Limb (tissue), 2 donors: ENCODE measurements at regions not wholly inside any gene's neighbourhood (a gene's known extent, or its start where the extent isn't known, plus 50 kb on each side); places are given as distances from the start of the nearest gene placed in this dataset.

ENCODE experiments used
- DNase-seq, 2 donors: peaks; one replicate each; pipeline ENCODE4 v3.0.0-alpha.2; 2016; ENCODE audit errors: extremely low spot score in 2 of 2

DNA sequence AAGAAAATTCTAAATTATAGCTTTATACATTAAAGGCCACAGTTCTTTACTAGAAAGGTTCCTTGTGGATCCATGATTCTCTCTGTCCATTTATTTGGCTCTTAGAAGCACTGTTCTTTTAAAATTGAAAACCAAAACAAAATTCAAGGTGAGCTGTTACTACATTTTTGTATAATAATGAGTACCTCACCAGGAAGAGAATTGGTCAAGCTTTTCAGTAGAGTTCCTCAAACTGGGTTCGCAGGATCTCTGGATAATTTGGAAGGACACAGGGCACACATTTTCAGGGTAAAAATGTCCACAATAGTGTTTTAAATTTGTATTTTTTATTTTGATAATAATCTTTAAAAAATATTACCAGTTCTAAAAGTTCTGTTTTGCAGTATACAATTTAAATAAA, 93.0 kb downstream of the PPP1R3A start:
- no peak for DNase-seq

DNA sequence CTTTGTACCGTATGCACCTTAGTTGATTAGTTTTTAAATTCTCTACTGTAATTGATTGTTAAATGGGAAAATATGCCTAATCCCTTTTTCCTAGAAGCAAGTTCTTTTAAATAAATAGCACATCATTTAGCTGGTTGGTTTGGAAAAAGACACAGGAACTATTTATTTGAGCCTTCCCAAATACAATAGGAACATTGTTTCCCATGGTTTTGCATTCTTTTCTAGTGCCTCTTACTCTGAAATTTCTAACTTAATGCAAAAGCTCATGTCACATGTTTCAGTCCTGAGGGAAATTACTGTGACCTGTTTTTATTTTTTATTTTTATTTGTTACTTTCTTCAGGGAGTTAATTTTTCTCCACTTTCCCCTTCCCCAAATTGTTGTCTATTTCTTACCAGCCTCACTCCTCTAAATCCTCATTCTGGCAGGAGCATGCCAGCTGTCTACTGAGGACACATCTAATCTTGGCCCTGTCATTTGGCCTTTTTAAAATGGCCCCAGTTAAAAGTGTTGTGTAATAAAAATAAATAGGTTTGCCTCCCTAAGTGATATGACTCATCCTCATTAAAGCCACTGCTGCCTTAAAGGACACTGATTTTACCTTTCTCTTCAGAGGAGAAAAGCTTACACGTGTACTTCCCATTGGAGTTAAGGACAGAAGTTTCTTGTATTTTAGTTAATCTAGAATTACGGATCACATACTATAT, 94.5 kb downstream of the PPP1R3A start:
- no peak for DNase-seq

- no peak for DNase-seq
Observed at GRCh38 chr7:113819474-113819873, 99.3 kb downstream of the PPP1R3A start.

DNA sequence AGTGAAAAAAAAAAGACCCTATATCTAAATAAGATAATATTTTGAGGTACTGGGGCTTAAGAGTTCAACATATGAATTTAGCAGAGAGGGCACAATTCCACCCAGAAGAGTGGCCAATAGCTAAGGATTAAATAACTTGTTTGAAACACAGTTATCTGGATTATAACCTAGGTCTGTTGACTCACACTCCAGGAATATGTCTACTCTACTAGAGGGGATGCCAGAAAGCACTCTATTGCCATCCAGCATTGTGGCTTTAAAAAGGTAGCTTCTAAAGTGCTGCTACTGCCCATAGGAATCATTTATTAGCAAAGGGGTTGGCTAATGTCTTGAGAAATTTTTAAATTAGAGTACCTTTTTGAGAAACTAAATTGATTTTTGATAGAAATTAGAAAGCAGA, 102.2 kb downstream of the PPP1R3A start:
- DNase-seq = no peak

DNA sequence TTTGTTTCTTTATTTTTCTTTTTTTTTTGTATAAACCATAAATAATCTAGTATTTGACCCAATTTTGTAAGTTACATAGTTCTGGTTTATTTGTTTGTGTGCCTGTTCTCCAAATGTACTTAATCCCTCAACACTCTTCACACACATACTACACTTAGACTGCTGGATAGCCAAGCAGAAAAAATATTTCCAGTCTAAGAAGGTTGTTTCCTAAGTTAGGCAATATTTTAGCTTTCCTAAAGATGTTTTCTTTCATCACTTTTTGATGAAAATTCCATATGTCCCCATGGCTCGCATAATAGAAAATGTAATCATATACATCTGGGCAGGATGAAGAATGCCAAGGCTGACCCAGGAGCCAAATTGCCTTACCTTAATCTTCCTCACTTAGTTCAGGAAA, 105.3 kb downstream of the PPP1R3A start:
- DNase-seq = peak in 1 of 2 donors; percentile 66

GRCh38 chr7:113812591-113813255, 106.1 kb downstream of the PPP1R3A start:
- DNase-seq = no peak

DNA sequence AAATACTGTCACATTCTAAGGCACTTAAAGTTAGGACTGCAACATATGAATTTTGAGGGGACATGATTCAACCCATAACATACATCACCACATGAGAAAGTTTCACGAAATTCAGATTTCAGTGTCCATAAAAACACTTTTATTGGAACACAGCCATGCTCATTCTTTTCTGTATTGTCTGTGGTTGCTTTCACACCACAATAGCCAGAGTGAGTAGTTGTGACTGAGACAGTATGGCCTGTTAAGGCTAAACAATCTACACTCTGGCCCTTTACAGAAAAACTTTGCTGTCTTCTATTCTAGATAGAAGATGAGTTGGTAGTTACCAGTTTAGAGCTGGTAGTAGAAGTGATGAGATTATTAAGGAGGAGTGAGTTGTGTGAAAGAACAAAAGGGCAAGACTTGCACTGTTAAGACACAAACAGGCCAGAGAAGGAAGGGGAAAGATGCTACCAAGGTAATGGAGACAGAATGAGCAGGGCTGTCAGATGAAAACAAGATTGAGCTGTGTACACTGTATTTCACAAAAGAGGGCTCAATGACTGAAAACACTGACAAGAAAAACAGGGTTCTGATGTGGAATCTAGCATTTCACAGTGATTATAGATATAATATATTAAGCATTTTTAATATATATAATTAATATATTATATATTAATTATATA, 108.6 kb downstream of the PPP1R3A start:
- no peak for DNase-seq

- DNase-seq = no peak
Observed at GRCh38 chr7:113809581-113809980, 109.2 kb downstream of the PPP1R3A start.

DNA sequence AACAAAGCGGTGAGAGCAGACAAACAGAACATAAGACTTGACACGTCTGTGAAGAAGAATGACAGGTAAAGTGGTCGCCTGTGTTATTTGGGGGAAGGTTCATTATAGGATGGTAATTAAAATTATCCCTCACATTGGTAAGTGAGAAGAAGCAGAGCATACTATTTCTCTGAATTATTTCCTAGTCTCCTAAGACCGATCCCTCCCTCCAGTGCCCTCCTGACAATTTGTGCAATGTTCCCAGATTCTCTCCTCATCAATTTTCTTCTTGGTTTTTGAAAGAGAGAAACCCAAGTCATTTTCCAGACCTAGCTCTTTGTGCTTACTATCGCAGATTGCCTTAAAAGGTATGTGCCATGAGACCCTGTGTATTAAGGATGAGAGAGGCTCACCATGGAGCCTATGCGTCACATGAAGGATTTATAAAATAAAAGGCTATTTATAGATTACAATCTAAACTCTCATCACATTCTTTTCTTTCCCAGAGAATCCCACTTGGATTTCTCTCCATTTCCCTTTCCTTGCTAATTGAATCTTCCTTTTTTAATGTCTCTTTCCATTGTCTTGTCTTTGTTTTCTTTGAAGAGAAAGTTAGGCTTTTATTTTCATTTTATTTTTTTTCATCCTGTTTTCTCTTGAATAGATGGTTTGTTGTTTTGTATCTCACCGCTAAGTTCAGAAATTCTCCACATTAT, 112.0 kb downstream of the PPP1R3A start:
- DNase-seq = no peak

- DNase-seq = no peak
Observed at GRCh38 chr7:113805976-113806375, 112.8 kb downstream of the PPP1R3A start.

DNA sequence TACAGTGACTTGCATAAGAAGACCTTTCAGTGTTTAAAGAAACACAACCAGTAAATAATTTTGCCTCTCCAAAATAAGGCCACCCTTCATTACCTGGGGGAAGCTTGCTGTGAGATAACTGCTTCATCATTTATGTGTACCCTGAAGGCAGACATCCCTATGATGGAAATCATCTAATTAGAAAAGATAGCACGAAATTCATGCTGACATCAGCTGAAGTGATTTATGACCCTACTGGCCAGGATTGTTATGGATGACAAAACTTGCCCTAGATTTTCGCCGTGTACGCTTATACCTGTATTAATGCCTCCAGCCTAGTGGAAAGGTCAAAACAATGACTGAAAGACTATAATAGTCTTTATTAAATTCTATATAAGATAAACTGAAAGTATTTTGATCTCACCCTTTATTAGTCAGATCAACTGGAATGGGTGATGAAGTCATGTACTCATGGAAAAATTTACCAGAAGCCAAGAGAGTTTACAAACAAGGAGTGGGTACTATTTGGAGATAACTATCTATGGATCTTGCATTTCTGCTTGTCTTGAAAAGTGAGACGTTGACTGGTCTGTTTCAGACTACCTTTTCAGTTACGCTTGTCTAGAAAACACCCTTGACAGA, 114.2 kb downstream of the PPP1R3A start:
- no peak for DNase-seq

DNA sequence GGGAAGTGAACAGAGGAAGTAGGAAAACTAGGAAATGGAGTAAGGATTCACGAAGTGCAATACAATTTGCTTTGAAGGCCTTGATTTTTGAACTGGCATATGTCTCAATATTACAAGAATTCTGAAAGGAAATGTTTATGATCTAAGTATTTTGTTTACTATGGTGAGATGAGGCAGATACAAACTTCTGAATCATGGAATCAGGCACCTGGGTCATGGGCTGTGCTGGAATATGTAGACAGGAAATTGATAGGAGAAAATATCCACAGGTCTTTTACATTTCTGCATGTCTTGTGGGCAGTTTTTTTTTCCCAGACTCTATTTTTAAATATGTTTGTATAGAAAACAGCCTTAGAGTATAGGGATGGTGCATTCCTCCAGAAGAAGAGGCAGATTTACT, 117.1 kb downstream of the PPP1R3A start:
- DNase-seq = no peak

DNA sequence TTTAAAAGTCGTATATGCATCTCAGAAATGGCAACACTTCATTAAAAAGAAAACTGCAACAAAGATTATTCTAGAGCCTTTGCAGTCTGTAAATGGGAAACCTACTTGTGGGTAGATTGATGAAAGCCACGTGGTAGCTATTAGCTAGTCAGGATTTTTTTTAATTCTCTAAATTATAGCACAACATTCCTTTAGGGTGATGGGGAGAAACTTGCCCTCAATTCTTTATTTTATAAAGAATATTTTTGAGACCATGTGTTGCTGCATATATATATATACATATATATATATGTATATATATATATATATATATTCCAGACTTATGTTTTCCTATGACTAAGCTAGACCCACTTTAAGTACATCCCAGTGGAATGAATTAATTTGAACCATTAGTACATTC, 118.0 kb downstream of the PPP1R3A start:
- no peak for DNase-seq

DNA sequence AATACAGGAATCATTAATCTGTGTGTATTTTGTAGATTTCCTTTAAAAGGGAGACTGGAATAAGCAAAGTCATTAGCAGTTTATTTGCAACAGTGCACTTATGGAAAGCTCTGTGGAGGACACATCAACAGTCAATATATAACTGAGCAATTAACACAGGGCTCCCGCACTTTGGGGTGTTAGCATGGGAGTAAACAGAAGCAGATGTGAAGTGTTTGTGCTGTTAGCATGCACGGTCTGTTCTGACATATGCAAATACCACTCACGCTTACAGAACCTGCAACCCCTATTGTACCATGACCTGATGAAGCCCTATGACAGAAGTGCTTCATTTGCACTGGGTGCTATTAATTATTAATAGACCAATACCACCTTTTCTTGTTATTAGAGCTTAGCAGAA, 118.9 kb downstream of the PPP1R3A start:
- DNase-seq = no peak

DNA sequence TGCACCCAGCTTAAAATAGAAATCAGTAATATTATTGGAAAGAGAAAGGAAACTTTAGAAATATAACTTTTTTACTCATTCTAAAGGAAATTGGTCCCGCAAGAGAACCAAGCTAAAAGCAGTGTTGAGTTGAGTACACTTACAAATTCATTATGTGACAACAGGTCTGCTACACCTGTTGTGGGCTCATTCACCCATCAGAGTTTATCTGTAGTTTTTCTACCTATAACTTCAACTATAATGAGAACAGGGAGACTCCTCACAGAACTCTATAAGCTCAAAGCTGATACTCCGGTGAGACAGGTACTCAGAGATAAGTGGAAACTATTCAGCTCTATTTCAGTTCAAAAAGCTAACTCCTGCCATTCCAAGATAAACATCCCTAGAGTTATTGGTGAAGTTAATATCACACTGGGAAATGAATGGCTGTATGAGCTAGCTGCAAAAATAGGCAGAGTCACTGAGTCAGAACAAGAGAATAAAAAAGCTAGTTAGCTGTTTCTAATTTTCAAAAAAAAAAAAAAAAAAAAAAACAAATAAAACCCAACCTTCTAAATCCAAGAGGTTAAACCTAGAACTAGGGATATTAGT, 121.3 kb downstream of the PPP1R3A start:
- DNase-seq = no peak

DNA sequence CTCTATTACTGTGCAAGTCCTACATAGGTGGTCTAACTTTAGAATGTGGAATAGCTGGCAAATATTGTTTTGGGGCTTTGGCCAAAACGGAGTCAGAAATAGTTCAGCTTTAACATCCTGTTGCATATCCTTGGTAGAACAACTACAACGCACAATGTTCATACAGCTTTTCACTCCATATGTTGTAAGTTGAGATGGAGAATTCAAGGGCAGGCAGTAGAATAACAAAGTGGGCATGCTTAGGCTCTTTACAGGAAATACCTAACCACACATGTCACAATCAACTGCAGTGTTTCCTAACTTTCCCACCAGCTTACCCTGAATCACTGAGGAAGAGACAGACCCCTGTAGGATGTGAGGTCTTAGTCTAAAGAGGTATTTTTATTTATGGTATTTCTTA, 122.3 kb downstream of the PPP1R3A start:
- peak in 1 of 2 donors; percentile 45 for DNase-seq

- no peak for DNase-seq
Observed at GRCh38 chr7:113794573-113794972, 124.2 kb downstream of the PPP1R3A start.

DNA sequence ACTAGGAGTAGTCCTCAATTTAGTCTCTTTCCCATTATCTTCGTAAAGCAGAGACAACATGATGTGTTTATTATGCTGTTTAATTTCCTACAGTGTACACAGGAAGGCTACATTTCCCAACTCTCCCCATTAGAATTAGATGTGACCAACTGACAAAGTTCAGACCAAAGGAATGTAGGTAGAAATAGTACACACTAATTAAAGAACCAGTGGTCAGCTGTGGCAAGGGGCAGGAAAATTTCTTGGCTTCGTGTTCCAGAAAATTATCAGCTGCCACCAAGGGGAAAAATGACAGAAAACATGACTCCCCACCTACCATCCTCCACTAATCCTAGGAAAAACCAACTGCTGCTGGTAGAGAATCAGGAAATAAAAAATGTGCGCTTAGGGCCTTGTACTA, 125.6 kb downstream of the PPP1R3A start:
- no peak for DNase-seq

DNA sequence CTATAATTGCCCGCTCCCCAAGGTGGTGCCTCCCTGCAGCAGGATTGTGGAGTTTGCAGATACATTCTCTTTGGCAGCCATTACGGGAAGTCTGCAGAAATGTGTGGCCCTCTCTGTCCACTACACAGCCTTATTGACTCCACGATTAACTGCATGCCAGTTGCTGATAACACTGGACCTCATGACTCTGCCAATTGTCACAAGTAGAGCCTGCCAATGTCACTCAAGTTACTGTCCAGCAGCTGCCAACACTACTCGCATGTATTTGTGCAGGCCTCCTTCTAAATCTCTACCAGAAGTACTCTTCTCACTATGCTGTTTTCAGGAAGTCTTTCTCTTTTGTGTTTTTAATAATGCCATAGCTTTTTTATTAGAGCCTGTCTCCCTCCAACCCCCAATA, 128.8 kb downstream of the PPP1R3A start:
- DNase-seq = no peak

DNA sequence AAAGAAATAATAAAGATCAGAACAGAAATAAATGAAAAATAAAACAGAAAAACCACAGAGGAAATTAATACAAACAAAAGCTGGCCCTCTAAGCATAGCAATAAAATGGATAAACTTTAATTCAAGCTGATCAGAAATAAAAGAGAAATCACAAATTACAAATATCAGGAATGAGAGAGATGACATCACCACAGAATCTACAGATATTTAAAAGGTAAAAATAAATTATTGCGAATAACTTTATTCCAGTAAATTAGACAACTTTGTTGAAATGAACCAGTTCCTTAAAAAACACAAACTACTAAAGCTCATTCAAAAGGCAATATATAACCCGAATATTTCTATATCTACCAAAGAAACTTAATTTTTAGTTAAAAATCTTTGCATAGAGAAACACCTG, 131.7 kb downstream of the PPP1R3A start:
- DNase-seq = no peak

GRCh38 chr7:113784956-113785355, 133.9 kb downstream of the PPP1R3A start:
- no peak for DNase-seq
